IPS-15b (cell line): ENCODE measurements at regions not wholly inside any gene's neighbourhood (a gene's known extent, or its start where the extent isn't known, plus 50 kb on each side); places are given as distances from the start of the nearest gene placed in this dataset.
"Not testable (repeated sequence)": the region's sequence is repeated elsewhere in the genome, so short reads cannot be mapped to it uniquely, and the experiment has no call there.

ENCODE experiments used
- H3K27me3 ChIP-seq: one replicate; pipeline ENCODE4 v1.6.1; 2013; ENCODE audit warnings: low read length; ENCODE audit not compliant: control insufficient read depth, insufficient read depth
- H3K36me3 ChIP-seq: one replicate; pipeline ENCODE4 v1.6.1; 2013; ENCODE audit warnings: low read length; ENCODE audit not compliant: control insufficient read depth, insufficient read depth
- H3K4me1 ChIP-seq: one replicate; pipeline ENCODE4 v1.6.1; 2013; ENCODE audit warnings: mild to moderate bottlenecking, low read length; ENCODE audit not compliant: control insufficient read depth, insufficient read depth
- H3K4me3 ChIP-seq: one replicate; pipeline ENCODE4 v1.5.1; 2013; ENCODE audit warnings: low read depth, low read length
- H3K9ac ChIP-seq: one replicate; pipeline ENCODE4 v1.6.1; 2013; ENCODE audit warnings: low read depth, mild to moderate bottlenecking, low read length
- H3K9me3 ChIP-seq: one replicate; pipeline ENCODE4 v1.6.1; 2013; ENCODE audit warnings: mild to moderate bottlenecking, low read length; ENCODE audit not compliant: control insufficient read depth, insufficient read depth

- Histone ChIP-seq H3K4me3 (no peak overlapping the region), H3K36me3 (no peaks in the 10 kb centered on the region)
Observed at GRCh38 chr5:18720002-18720401, 1085.7 kb downstream of the TAF11L14 start.

GRCh38 chr5:18732556-18733479 lies 1098.6 kb downstream of the TAF11L14 start:
- Histone ChIP-seq H3K4me3 (no peak overlapping the region), H3K27me3 (no peaks in the 10 kb centered on the region), H3K9ac (no peak overlapping the region), H3K4me1 (peaks cover 28% of the 10 kb centered on the region), H3K9me3 (no peaks in the 10 kb centered on the region), H3K36me3 (no peaks in the 10 kb centered on the region)

More at GRCh38 chr5:18720002-18720401, 1085.7 kb downstream of the TAF11L14 start:
- Histone ChIP-seq H3K27me3 (no peaks in the 10 kb centered on the region), H3K9me3 (no peaks in the 10 kb centered on the region), H3K9ac (no peak overlapping the region), H3K4me1 (no peaks in the 10 kb centered on the region)

- no peaks in the 10 kb centered on the region for H3K36me3 ChIP-seq
- peaks cover 28% of the 10 kb centered on the region for H3K4me1 ChIP-seq
- H3K27me3 ChIP-seq, result no peaks in the 10 kb centered on the region
- H3K9me3 ChIP-seq, result no peaks in the 10 kb centered on the region
- no peak overlapping the region for H3K4me3 ChIP-seq
- no peak overlapping the region for H3K9ac ChIP-seq
Observed at GRCh38 chr5:18736051-18736398, 1101.8 kb downstream of the TAF11L14 start.

GRCh38 chr5:18736736-18737135 lies 1102.5 kb downstream of the TAF11L14 start:
- H3K36me3 ChIP-seq, H3K4me3 ChIP-seq, H3K9me3 ChIP-seq, H3K9ac ChIP-seq, H3K27me3 ChIP-seq: not testable (repeated sequence)
- H3K4me1 ChIP-seq, result peaks cover 28% of the 10 kb centered on the region

GRCh38 chr5:18740301-18740700 lies 1106.0 kb downstream of the TAF11L14 start:
- H3K36me3 ChIP-seq, result no peaks in the 10 kb centered on the region
- H3K9ac ChIP-seq, result no peak overlapping the region
- no peak overlapping the region for H3K4me3 ChIP-seq
- no peaks in the 10 kb centered on the region for H3K9me3 ChIP-seq
- no peaks in the 10 kb centered on the region for H3K27me3 ChIP-seq
- H3K4me1 ChIP-seq, result peaks cover 15% of the 10 kb centered on the region

GRCh38 chr5:18742830-18743229 lies 1108.6 kb downstream of the TAF11L14 start:
- H3K9ac ChIP-seq, result no peak overlapping the region
- H3K4me3 ChIP-seq, result no peak overlapping the region
- H3K27me3 ChIP-seq, result no peaks in the 10 kb centered on the region
- H3K9me3 ChIP-seq, result no peaks in the 10 kb centered on the region
- H3K36me3 ChIP-seq, result no peaks in the 10 kb centered on the region
- H3K4me1 ChIP-seq, result no peaks in the 10 kb centered on the region

GRCh38 chr5:18744441-18744840 lies 1110.2 kb downstream of the TAF11L14 start:
- no peak overlapping the region for H3K4me3 ChIP-seq
- no peaks in the 10 kb centered on the region for H3K9me3 ChIP-seq
- H3K4me1 ChIP-seq, result no peaks in the 10 kb centered on the region
- H3K27me3 ChIP-seq, result no peaks in the 10 kb centered on the region
- no peak overlapping the region for H3K9ac ChIP-seq
- H3K36me3 ChIP-seq, result no peaks in the 10 kb centered on the region

GRCh38 chr5:18745042-18745987 lies 1111.1 kb downstream of the TAF11L14 start:
- no peak overlapping the region for H3K9ac ChIP-seq
- no peak overlapping the region for H3K4me3 ChIP-seq
- H3K27me3 ChIP-seq, result no peaks in the 10 kb centered on the region
- no peaks in the 10 kb centered on the region for H3K4me1 ChIP-seq
- no peaks in the 10 kb centered on the region for H3K9me3 ChIP-seq
- no peaks in the 10 kb centered on the region for H3K36me3 ChIP-seq

- Histone ChIP-seq H3K9ac (no peak overlapping the region), H3K27me3 (no peaks in the 10 kb centered on the region), H3K9me3 (no peaks in the 10 kb centered on the region), H3K4me3 (no peak overlapping the region), H3K36me3 (no peaks in the 10 kb centered on the region), H3K4me1 (no peaks in the 10 kb centered on the region)
Observed at GRCh38 chr5:18745988-18746615, 1111.8 kb downstream of the TAF11L14 start.

GRCh38 chr5:18749763-18750162 lies 1115.5 kb downstream of the TAF11L14 start:
- H3K36me3 ChIP-seq, result no peaks in the 10 kb centered on the region
- H3K9me3 ChIP-seq, result no peaks in the 10 kb centered on the region
- no peaks in the 10 kb centered on the region for H3K4me1 ChIP-seq
- no peak overlapping the region for H3K4me3 ChIP-seq
- no peak overlapping the region for H3K9ac ChIP-seq
- H3K27me3 ChIP-seq, result no peaks in the 10 kb centered on the region

GRCh38 chr5:18752317-18752716 lies 1118.1 kb downstream of the TAF11L14 start:
- no peaks in the 10 kb centered on the region for H3K9me3 ChIP-seq
- no peaks in the 10 kb centered on the region for H3K27me3 ChIP-seq
- no peaks in the 10 kb centered on the region for H3K4me1 ChIP-seq
- no peak overlapping the region for H3K9ac ChIP-seq
- H3K36me3 ChIP-seq, result no peaks in the 10 kb centered on the region
- no peak overlapping the region for H3K4me3 ChIP-seq
